CD14-positive monocyte (primary cell): ENCODE measurements at regions not wholly inside any gene's neighbourhood (a gene's known extent, or its start where the extent isn't known, plus 50 kb on each side); places are given as distances from the start of the nearest gene placed in this dataset.

Experiments
- DNase-seq, 3 donors: peaks; one replicate each; pipeline ENCODE4 v3.0.0-alpha.2; 2011 to 2022
- H2AFZ ChIP-seq: 2 replicates; pipeline ENCODE4 v1.6.0; 2012; ENCODE audit warnings: mild to moderate bottlenecking, low read depth, low read length, inconsistent platforms; ENCODE audit not compliant: insufficient read depth, poor library complexity, severe bottlenecking
- H3K27ac ChIP-seq, 2 donors: 1 replicate in 1 of 2; 2 replicates in 1 of 2; pipeline ENCODE4 v1.5.1; 2012 to 2013; ENCODE audit warnings: low read length in 2 of 2, control low read depth in 1 of 2, inconsistent platforms in 1 of 2, low read depth in 1 of 2, mild to moderate bottlenecking in 1 of 2
- H3K27me3 ChIP-seq, 2 donors: one replicate each; pipeline versions ENCODE4 v1.6.0 to v1.6.1; 2011 to 2013; ENCODE audit warnings: low read length in 2 of 2; ENCODE audit not compliant: control insufficient read depth in 2 of 2, insufficient read depth in 2 of 2
- H3K36me3 ChIP-seq, 2 donors: replicated peaks in 1 of 2; 1 replicate in 1 of 2; 2 replicates in 1 of 2; pipeline versions ENCODE4 v1.5.1 to v1.6.1; 2012 to 2013; ENCODE audit warnings: low read length in 2 of 2, control low read depth in 1 of 2, inconsistent platforms in 1 of 2, mild to moderate bottlenecking in 1 of 2; ENCODE audit not compliant: insufficient read depth in 2 of 2, control insufficient read depth in 1 of 2
- H3K4me1 ChIP-seq, 2 donors: 1 replicate in 1 of 2; 2 replicates in 1 of 2; pipeline versions ENCODE4 v1.5.1 to v1.6.1; 2012 to 2013; ENCODE audit warnings: low read length in 2 of 2, control low read depth in 1 of 2, inconsistent platforms in 1 of 2, mild to moderate bottlenecking in 1 of 2, moderate library complexity in 1 of 2; ENCODE audit not compliant: insufficient read depth in 2 of 2, control insufficient read depth in 1 of 2
- H3K4me2 ChIP-seq: replicated peaks from 2 replicates; pipeline ENCODE3; 2012; ENCODE audit warnings: low read length, moderate library complexity, mild to moderate bottlenecking; ENCODE audit not compliant: poor library complexity, severe bottlenecking; ENCODE audit errors: extremely low read depth
- H3K4me3 ChIP-seq, 3 experiments: fragments of 200-600 bp in 1 of 3; sonication (generic) in 1 of 3; replicated peaks in 1 of 3; 1 replicate in 2 of 3; 2 replicates in 1 of 3; pipeline ENCODE4 v1.5.1; 2011 to 2013; ENCODE audit warnings: low read length in 3 of 3, mild to moderate bottlenecking in 3 of 3, control low read depth in 2 of 3, low read depth in 2 of 3, inconsistent platforms in 1 of 3, moderate library complexity in 1 of 3
- H3K79me2 ChIP-seq: 2 replicates; pipeline ENCODE4 v1.6.0; 2012; ENCODE audit warnings: mild to moderate bottlenecking, control low read depth, inconsistent platforms, low read length, moderate library complexity; ENCODE audit not compliant: insufficient read depth
- H3K9ac ChIP-seq: 2 replicates; pipeline ENCODE4 v1.6.0; 2017; ENCODE audit warnings: low read length, mild to moderate bottlenecking; ENCODE audit not compliant: insufficient read depth, poor library complexity, severe bottlenecking
- H3K9me3 ChIP-seq, 2 donors: replicated peaks in 1 of 2; 1 replicate in 1 of 2; 2 replicates in 1 of 2; pipeline versions ENCODE4 v1.5.1 to v1.6.1; 2012 to 2013; ENCODE audit warnings: low read length in 2 of 2, control low read depth in 1 of 2; ENCODE audit not compliant: control insufficient read depth in 1 of 2, insufficient read depth in 1 of 2
- H4K20me1 ChIP-seq: 2 replicates; pipeline ENCODE4 v1.6.0; 2012; ENCODE audit warnings: mild to moderate bottlenecking, low read length, control low read depth, moderate library complexity; ENCODE audit not compliant: insufficient read depth
- H3K27ac Mint-ChIP-seq, 7 donors: one replicate each; pipeline ENCODE4 v1.8.0; 2020; ENCODE audit warnings: mild to moderate bottlenecking in 7 of 7, mixed read lengths in 7 of 7, moderate library complexity in 6 of 7, inconsistent platforms in 2 of 7
- H3K27me3 Mint-ChIP-seq, 3 donors: one replicate each; pipeline ENCODE4 v1.8.0; 2021 to 2022; ENCODE audit warnings: low read depth in 3 of 3, mild to moderate bottlenecking in 3 of 3, mixed read lengths in 3 of 3, moderate library complexity in 3 of 3, inconsistent platforms in 1 of 3
- H3K36me3 Mint-ChIP-seq, 2 donors: one replicate each; pipeline ENCODE4 v1.8.0; 2020; ENCODE audit warnings: mixed read lengths in 2 of 2, inconsistent platforms in 1 of 2, mild to moderate bottlenecking in 1 of 2
- H3K4me1 Mint-ChIP-seq: one replicate; pipeline ENCODE4 v1.8.0; 2020; ENCODE audit warnings: mild to moderate bottlenecking, mixed read lengths
- H3K4me3 Mint-ChIP-seq, 2 donors: one replicate each; pipeline ENCODE4 v1.8.0; 2020; ENCODE audit warnings: mild to moderate bottlenecking in 2 of 2, mixed read lengths in 2 of 2, moderate library complexity in 1 of 2
- H3K9me3 Mint-ChIP-seq, 7 donors: one replicate each; pipeline ENCODE4 v1.8.0; 2020 to 2022; ENCODE audit warnings: mixed read lengths in 7 of 7, mild to moderate bottlenecking in 6 of 7, moderate library complexity in 6 of 7, inconsistent platforms in 2 of 7
- WGBS: methylation state at CpG from one replicate; pipeline ENCODE4 v1.1.5; 2013; ENCODE audit warnings: missing lambda C conversion rate; ENCODE audit not compliant: insufficient coverage; 5-methylcytosine and 5-hydroxymethylcytosine counted together
- intact Hi-C, 2 donors: fragments of 100-400 bp; cut with micrococcal nuclease; formaldehyde crosslinking; loops; one replicate each; pipeline versions ENCODE4 v1.15.0 to v1.15.1; 2023
- TF ChIP-seq, protein P1 (sequence below): fragments of 200-600 bp; IDR thresholded peaks from one replicate; pipeline ENCODE4 v1.8.0; 2022; ENCODE audit warnings: antibody characterized with exemption, mild to moderate bottlenecking

DNA sequence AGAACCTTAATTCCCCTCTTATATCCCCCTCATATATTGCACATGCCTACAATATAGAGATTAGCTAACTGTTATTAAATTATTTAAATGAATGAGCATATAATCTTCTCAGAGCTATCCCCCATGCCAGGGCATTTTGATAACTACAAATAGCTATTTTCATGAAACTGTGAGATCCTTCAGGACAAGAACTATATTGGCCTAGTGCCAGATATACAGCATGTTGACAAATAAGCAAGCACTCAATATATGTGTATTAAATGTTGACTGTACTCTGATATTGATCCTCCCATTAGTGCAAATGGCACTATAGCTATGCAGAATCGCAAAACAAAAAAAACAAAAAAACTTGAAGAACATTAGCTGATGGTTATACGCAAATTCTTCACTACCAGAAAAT lies 134.1 kb upstream of the OTX2 start:
- TF ChIP-seq, protein P1, sequence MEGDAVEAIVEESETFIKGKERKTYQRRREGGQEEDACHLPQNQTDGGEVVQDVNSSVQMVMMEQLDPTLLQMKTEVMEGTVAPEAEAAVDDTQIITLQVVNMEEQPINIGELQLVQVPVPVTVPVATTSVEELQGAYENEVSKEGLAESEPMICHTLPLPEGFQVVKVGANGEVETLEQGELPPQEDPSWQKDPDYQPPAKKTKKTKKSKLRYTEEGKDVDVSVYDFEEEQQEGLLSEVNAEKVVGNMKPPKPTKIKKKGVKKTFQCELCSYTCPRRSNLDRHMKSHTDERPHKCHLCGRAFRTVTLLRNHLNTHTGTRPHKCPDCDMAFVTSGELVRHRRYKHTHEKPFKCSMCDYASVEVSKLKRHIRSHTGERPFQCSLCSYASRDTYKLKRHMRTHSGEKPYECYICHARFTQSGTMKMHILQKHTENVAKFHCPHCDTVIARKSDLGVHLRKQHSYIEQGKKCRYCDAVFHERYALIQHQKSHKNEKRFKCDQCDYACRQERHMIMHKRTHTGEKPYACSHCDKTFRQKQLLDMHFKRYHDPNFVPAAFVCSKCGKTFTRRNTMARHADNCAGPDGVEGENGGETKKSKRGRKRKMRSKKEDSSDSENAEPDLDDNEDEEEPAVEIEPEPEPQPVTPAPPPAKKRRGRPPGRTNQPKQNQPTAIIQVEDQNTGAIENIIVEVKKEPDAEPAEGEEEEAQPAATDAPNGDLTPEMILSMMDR, result no peak
- WGBS, result 100% methylated on average over 2 of the region's 2 CpGs
- Histone ChIP-seq H2AFZ (no peak overlapping the region), H3K4me1 (no peaks in the 10 kb centered on the region), H3K27me3 (no peaks in the 10 kb centered on the region), H3K4me3 (no peak overlapping the region), H3K27ac (no peak overlapping the region), H3K9me3 (no peaks in the 10 kb centered on the region), H4K20me1 (no peaks in the 10 kb centered on the region), H3K4me2 (no peak overlapping the region), H3K79me2 (no peaks in the 10 kb centered on the region), H3K36me3 (no peaks in the 10 kb centered on the region), H3K9ac (no peak overlapping the region)
- no peak for DNase-seq
- intact Hi-C loops, result no loop called here
- H3K9me3 Mint-ChIP-seq, result peaks cover 0 to 17% (median 2%) of the 10 kb centered on the region in 7 donors
- no peaks in the 10 kb centered on the region for H3K36me3 Mint-ChIP-seq
- H3K27me3 Mint-ChIP-seq, result peaks cover 0 to 2% (median 1%) of the 10 kb centered on the region in 3 donors
- no peak overlapping the region for H3K27ac Mint-ChIP-seq
- H3K4me1 Mint-ChIP-seq, result no peaks in the 10 kb centered on the region
- no peak overlapping the region for H3K4me3 Mint-ChIP-seq

DNA sequence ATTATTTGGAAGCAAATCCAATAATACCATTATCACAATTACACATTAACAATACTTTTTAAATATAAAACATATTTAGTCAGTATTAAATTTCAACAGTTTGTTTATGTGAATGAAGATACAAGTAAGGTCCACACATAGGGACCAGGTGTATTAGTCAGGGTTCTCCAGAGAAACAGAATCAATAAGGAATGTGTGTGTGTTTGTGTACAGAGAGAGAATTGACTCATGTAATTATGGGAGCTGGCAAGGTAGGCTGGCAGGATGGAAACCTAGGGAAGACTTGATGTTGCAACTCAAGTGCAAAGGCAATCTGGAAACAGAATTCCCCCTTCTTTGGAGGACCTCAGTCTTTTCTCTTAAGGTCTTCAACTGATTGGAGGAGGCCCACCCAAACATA lies 123.2 kb upstream of the OTX2 start:
- Mint-ChIP-seq H3K4me3 (no peak overlapping the region), H3K27ac (no peak overlapping the region), H3K36me3 (no peaks in the 10 kb centered on the region), H3K9me3 (peaks cover 0 to 8% (median 3%) of the 10 kb centered on the region in 7 donors), H3K27me3 (peaks cover 0 to 2% (median 0%) of the 10 kb centered on the region in 3 donors), H3K4me1 (no peaks in the 10 kb centered on the region)
- no peaks in the 10 kb centered on the region for H3K36me3 ChIP-seq
- H3K9ac ChIP-seq, result no peak overlapping the region
- H3K4me3 ChIP-seq, result no peak overlapping the region
- H3K4me2 ChIP-seq, result no peak overlapping the region
- peaks cover 0 to 4% of the 10 kb centered on the region in 2 donors for H3K9me3 ChIP-seq
- no peak for DNase-seq
- intact Hi-C loops, result no loop called here
- H4K20me1 ChIP-seq, result no peaks in the 10 kb centered on the region
- no peaks in the 10 kb centered on the region for H3K4me1 ChIP-seq
- no peak overlapping the region for H3K27ac ChIP-seq
- H3K27me3 ChIP-seq, result no peaks in the 10 kb centered on the region
- TF ChIP-seq, protein P1, result no peak
- no peak overlapping the region for H2AFZ ChIP-seq
- no peaks in the 10 kb centered on the region for H3K79me2 ChIP-seq
